WTC11 (cell line): ENCODE measurements at regions not wholly inside any gene's neighbourhood (a gene's known extent, or its start where the extent isn't known, plus 50 kb on each side); places are given as distances from the start of the nearest gene placed in this dataset.

ENCODE experiments used
- ATAC-seq: fragments of 200-7000 bp; cut with Tn5 transposase; 2 replicates; pipeline ENCODE4 v1.10.0; 2021; ENCODE audit warnings: mild to moderate bottlenecking, moderate library complexity
- CTCF ChIA-PET: fragments of 300-600 bp; sonication (Branson Sonifier 250); formaldehyde crosslinking; loops from one replicate; lab custom pipeline; 2021; ENCODE audit warnings: antibody characterized with exemption; lab: Charles Lee
- POLR2A ChIA-PET: fragments of 350-600 bp; sonication (Branson Sonifier 250); formaldehyde crosslinking; loops from one replicate; lab custom pipeline; 2021; ENCODE audit warnings: antibody characterized with exemption; lab: Charles Lee
- DNase-seq: peaks from one replicate; pipeline ENCODE4 v3.0.0; 2021; ENCODE audit warnings: low spot score
- H3K27ac Mint-ChIP-seq: 2 replicates; pipeline ENCODE4 v1.8.0; 2021; ENCODE audit warnings: mixed read lengths
- H3K27me3 Mint-ChIP-seq: 2 replicates; pipeline ENCODE4 v1.8.0; 2021; ENCODE audit warnings: low read depth, mild to moderate bottlenecking, moderate library complexity, mixed read lengths
- H3K36me3 Mint-ChIP-seq: 2 replicates; pipeline ENCODE4 v1.8.0; 2021; ENCODE audit warnings: mixed read lengths
- H3K4me1 Mint-ChIP-seq: 2 replicates; pipeline ENCODE4 v1.8.0; 2022; ENCODE audit warnings: mixed read lengths
- H3K4me3 Mint-ChIP-seq: 2 replicates; pipeline ENCODE4 v1.8.0; 2021; ENCODE audit warnings: mild to moderate bottlenecking, moderate library complexity, mixed read lengths
- H3K9me3 Mint-ChIP-seq: 2 replicates; pipeline ENCODE4 v1.8.0; 2021; ENCODE audit warnings: mixed read lengths
- ESRRA ChIP-seq: sonication (generic); formaldehyde crosslinking; IDR thresholded peaks from 2 replicates; pipeline ENCODE4 v1.8.1; 2022; ENCODE audit warnings: mild to moderate bottlenecking, missing genetic modification reagents, borderline replicate concordance
- JAZF1 ChIP-seq: fragments of 250-450 bp; sonication (Bioruptor Pico); IDR thresholded peaks from 2 replicates; pipeline ENCODE4 v1.9.0; 2021; ENCODE audit warnings: moderate library complexity, mild to moderate bottlenecking, inconsistent platforms
- JUN ChIP-seq: sonication (generic); formaldehyde crosslinking; IDR thresholded peaks from 2 replicates; pipeline ENCODE4 v1.8.0; 2023; ENCODE audit warnings: mild to moderate bottlenecking, missing genetic modification reagents
- KAT7 ChIP-seq: sonication (generic); formaldehyde crosslinking; IDR thresholded peaks from 2 replicates; pipeline ENCODE4 v1.8.1; 2023; ENCODE audit warnings: missing genetic modification reagents, mild to moderate bottlenecking, borderline replicate concordance
- MYBL2 ChIP-seq: sonication (generic); formaldehyde crosslinking; IDR thresholded peaks from 2 replicates; pipeline ENCODE4 v1.8.1; 2023; ENCODE audit warnings: mild to moderate bottlenecking, moderate library complexity, missing genetic modification reagents
- NFATC4 ChIP-seq: fragments of 250-450 bp; sonication (Bioruptor Pico); IDR thresholded peaks from 2 replicates; pipeline ENCODE4 v1.9.0; 2021; ENCODE audit warnings: mild to moderate bottlenecking
- NFYB ChIP-seq: sonication (generic); formaldehyde crosslinking; conservative IDR thresholded peaks from 2 replicates; pipeline ENCODE4 v1.8.0; 2022; ENCODE audit warnings: low read depth, missing genetic modification reagents
- NR2C2 ChIP-seq: sonication (generic); formaldehyde crosslinking; IDR thresholded peaks from 2 replicates; pipeline ENCODE4 v1.8.0; 2022; ENCODE audit warnings: mild to moderate bottlenecking, missing genetic modification reagents
- ZBTB21 ChIP-seq: sonication (generic); formaldehyde crosslinking; IDR thresholded peaks from 2 replicates; pipeline ENCODE4 v1.8.1; 2023; ENCODE audit warnings: mild to moderate bottlenecking, missing genetic modification reagents, borderline replicate concordance
- ZNF121 ChIP-seq: sonication (generic); formaldehyde crosslinking; IDR thresholded peaks from 2 replicates; pipeline ENCODE4 v1.8.0; 2023; ENCODE audit warnings: missing genetic modification reagents
- ZNF263 ChIP-seq: sonication (generic); formaldehyde crosslinking; IDR thresholded peaks from 2 replicates; pipeline ENCODE4 v1.8.1; 2022; ENCODE audit warnings: low read depth, mild to moderate bottlenecking, moderate library complexity, missing genetic modification reagents
- ZNF396 ChIP-seq: fragments of 250-450 bp; sonication (Bioruptor Pico); IDR thresholded peaks from 2 replicates; pipeline ENCODE4 v1.8.0; 2021; ENCODE audit warnings: mild to moderate bottlenecking, moderate library complexity, borderline replicate concordance
- ZNF416 ChIP-seq: fragments of 250-450 bp; sonication (Bioruptor Pico); IDR thresholded peaks from 2 replicates; pipeline ENCODE4 v1.9.0; 2021; ENCODE audit warnings: mild to moderate bottlenecking, inconsistent platforms
- ZNF423 ChIP-seq: fragments of 250-450 bp; sonication (Bioruptor Pico); IDR thresholded peaks from 2 replicates; pipeline ENCODE4 v2.1.2; 2022; ENCODE audit warnings: mild to moderate bottlenecking, moderate library complexity
- ZNF671 ChIP-seq: fragments of 250-450 bp; sonication (Bioruptor Pico); IDR thresholded peaks from 2 replicates; pipeline ENCODE4 v1.8.0; 2021; ENCODE audit warnings: mild to moderate bottlenecking
- TF ChIP-seq, protein P1 (sequence below): sonication (generic); formaldehyde crosslinking; IDR thresholded peaks from 2 replicates; pipeline ENCODE4 v1.8.0; 2022; ENCODE audit warnings: missing genetic modification reagents
- TF ChIP-seq, protein P2 (sequence below): fragments of 250-450 bp; sonication (Bioruptor Pico); IDR thresholded peaks from 2 replicates; pipeline ENCODE4 v1.9.0; 2021; ENCODE audit warnings: moderate library complexity, mild to moderate bottlenecking, inconsistent platforms, borderline replicate concordance
- TF ChIP-seq, protein P3 (sequence below): sonication (generic); formaldehyde crosslinking; IDR thresholded peaks from 2 replicates; pipeline ENCODE4 v1.8.1; 2023; ENCODE audit warnings: mild to moderate bottlenecking, missing genetic modification reagents
- TF ChIP-seq, protein P4 (sequence below): sonication (generic); formaldehyde crosslinking; IDR thresholded peaks from 2 replicates; pipeline ENCODE4 v1.8.0; 2022; ENCODE audit warnings: mild to moderate bottlenecking, missing genetic modification reagents

DNA sequence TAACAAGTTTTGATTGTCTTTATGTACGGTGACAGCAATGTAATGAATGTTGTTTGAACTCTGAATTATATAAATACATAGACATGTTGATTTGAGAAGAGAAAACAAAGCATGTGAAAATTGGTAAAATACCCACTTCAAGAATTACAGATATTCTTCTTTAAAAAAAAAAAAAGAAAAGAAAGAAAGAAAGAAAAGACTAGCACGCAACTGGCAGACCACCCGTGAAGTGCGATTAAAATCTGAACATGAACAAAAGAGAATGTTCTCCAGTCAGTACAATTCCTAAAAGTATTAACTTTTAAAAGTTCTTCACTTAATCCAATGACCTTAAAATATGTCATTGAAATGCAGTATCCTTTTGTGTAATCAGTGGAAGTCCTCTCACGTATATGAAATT, 434.9 kb downstream of the TFAP2A start (continued):
- TF ChIP-seq MYBL2 (CRISPR knock-in tag) (no peak), NR2C2 (CRISPR knock-in tag) (no peak)

DNA sequence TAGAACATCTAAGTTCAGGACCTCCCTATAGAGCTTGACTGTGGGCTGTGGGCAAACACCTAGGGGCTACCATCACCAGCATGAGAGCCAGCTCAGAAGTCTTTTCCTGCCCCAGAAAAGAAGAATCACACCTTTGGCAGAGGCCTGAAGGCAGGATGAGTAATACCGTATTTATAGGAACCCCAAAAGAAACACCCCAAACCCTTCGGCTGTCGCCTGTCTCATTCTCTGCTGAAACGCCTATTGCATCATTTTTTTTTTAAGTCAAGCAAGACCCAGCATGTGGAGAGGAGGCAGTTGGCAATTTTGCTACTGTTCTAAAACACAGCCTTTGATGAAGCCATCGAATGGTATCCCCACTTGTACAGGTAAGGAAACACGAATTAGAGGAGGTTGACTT, 436.4 kb downstream of the TFAP2A start:
- no peak overlapping the region for H3K27ac Mint-ChIP-seq
- TF ChIP-seq ZNF671 (CRISPR knock-in tag) (no peak), JUN (CRISPR knock-in tag) (no peak), MYBL2 (CRISPR knock-in tag) (no peak), ZNF396 (CRISPR knock-in tag) (no peak), NFYB (CRISPR knock-in tag) (no peak), NFATC4 (CRISPR knock-in tag) (no peak), ZNF121 (CRISPR knock-in tag) (no peak), ZNF423 (CRISPR knock-in tag) (no peak), ESRRA (CRISPR knock-in tag) (no peak), ZBTB21 (CRISPR knock-in tag) (no peak)
- TF ChIP-seq, protein P1, sequence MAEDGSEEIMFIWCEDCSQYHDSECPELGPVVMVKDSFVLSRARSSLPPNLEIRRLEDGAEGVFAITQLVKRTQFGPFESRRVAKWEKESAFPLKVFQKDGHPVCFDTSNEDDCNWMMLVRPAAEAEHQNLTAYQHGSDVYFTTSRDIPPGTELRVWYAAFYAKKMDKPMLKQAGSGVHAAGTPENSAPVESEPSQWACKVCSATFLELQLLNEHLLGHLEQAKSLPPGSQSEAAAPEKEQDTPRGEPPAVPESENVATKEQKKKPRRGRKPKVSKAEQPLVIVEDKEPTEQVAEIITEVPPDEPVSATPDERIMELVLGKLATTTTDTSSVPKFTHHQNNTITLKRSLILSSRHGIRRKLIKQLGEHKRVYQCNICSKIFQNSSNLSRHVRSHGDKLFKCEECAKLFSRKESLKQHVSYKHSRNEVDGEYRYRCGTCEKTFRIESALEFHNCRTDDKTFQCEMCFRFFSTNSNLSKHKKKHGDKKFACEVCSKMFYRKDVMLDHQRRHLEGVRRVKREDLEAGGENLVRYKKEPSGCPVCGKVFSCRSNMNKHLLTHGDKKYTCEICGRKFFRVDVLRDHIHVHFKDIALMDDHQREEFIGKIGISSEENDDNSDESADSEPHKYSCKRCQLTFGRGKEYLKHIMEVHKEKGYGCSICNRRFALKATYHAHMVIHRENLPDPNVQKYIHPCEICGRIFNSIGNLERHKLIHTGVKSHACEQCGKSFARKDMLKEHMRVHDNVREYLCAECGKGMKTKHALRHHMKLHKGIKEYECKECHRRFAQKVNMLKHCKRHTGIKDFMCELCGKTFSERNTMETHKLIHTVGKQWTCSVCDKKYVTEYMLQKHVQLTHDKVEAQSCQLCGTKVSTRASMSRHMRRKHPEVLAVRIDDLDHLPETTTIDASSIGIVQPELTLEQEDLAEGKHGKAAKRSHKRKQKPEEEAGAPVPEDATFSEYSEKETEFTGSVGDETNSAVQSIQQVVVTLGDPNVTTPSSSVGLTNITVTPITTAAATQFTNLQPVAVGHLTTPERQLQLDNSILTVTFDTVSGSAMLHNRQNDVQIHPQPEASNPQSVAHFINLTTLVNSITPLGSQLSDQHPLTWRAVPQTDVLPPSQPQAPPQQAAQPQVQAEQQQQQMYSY: no peak
- TF ChIP-seq, protein P2, sequence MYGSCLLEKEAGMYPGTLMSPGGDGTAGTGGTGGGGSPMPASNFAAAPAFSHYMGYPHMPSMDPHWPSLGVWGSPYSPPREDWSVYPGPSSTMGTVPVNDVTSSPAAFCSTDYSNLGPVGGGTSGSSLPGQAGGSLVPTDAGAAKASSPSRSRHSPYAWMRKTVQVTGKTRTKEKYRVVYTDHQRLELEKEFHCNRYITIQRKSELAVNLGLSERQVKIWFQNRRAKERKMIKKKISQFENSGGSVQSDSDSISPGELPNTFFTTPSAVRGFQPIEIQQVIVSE (CRISPR knock-in tag): no peak
- TF ChIP-seq, protein P3, sequence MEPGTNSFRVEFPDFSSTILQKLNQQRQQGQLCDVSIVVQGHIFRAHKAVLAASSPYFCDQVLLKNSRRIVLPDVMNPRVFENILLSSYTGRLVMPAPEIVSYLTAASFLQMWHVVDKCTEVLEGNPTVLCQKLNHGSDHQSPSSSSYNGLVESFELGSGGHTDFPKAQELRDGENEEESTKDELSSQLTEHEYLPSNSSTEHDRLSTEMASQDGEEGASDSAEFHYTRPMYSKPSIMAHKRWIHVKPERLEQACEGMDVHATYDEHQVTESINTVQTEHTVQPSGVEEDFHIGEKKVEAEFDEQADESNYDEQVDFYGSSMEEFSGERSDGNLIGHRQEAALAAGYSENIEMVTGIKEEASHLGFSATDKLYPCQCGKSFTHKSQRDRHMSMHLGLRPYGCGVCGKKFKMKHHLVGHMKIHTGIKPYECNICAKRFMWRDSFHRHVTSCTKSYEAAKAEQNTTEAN (CRISPR knock-in tag): no peak
- CTCF ChIA-PET: no interaction called here
- POLR2A ChIA-PET: no interaction called here
- no peaks in the 10 kb centered on the region for H3K36me3 Mint-ChIP-seq
- ATAC-seq (no peak), DNase-seq (no peak)
- peaks cover 4% of the 10 kb centered on the region for H3K4me1 Mint-ChIP-seq
- H3K4me3 Mint-ChIP-seq: no peak overlapping the region
- H3K27me3 Mint-ChIP-seq: no peaks in the 10 kb centered on the region
- H3K9me3 Mint-ChIP-seq: peaks cover 17% of the 10 kb centered on the region

DNA sequence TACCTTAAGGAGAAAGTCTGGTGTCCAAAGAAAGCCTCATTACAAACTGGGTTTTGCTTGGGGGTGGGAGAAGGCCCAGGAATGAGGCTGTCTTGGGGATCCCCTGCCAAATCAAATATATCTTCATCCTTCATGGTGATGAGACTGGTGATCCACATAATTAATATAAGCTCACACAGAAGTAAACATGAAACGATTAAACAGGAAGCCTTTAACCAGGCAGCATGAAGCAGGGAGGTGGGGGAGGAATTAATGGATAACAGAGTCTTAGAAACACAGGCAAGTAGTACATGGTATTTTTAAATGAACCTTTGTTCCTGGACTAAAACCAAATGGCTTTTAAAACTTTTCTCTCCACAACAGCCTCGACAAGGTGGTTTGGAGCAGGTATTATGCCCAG, 437.5 kb downstream of the TFAP2A start:
- no peak for ATAC-seq
- POLR2A ChIA-PET: no interaction called here
- no peak for TF ChIP-seq JAZF1 (CRISPR knock-in tag)
- TF ChIP-seq ZNF416: no peak
- no peak for TF ChIP-seq KAT7
- TF ChIP-seq, protein P4, sequence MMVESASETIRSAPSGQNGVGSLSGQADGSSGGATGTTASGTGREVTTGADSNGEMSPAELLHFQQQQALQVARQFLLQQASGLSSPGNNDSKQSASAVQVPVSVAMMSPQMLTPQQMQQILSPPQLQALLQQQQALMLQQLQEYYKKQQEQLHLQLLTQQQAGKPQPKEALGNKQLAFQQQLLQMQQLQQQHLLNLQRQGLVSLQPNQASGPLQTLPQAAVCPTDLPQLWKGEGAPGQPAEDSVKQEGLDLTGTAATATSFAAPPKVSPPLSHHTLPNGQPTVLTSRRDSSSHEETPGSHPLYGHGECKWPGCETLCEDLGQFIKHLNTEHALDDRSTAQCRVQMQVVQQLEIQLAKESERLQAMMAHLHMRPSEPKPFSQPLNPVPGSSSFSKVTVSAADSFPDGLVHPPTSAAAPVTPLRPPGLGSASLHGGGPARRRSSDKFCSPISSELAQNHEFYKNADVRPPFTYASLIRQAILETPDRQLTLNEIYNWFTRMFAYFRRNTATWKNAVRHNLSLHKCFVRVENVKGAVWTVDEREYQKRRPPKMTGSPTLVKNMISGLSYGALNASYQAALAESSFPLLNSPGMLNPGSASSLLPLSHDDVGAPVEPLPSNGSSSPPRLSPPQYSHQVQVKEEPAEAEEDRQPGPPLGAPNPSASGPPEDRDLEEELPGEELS (CRISPR knock-in tag): no peak
- no peak for TF ChIP-seq ZNF263 (CRISPR knock-in tag)
- TF ChIP-seq, all 79 proteins: peak for 0
- no peaks in the 10 kb centered on the region for H3K27me3 Mint-ChIP-seq
- H3K4me3 Mint-ChIP-seq: no peak overlapping the region
- peaks cover 15% of the 10 kb centered on the region for H3K9me3 Mint-ChIP-seq
- CTCF ChIA-PET: no interaction called here
- H3K27ac Mint-ChIP-seq: no peak overlapping the region
- H3K4me1 Mint-ChIP-seq: peaks cover 6% of the 10 kb centered on the region
- no peaks in the 10 kb centered on the region for H3K36me3 Mint-ChIP-seq
- no peak for DNase-seq
